Parathyroid adenoma (tissue), 2 donors: ENCODE measurements at regions not wholly inside any gene's neighbourhood (a gene's known extent, or its start where the extent isn't known, plus 50 kb on each side); places are given as distances from the start of the nearest gene placed in this dataset.

Source experiments
- H2AFZ ChIP-seq: fragments of 300-600 bp; sonication (generic); one replicate; pipeline ENCODE4 v1.7.0; 2017; ENCODE audit warnings: antibody characterized with exemption, mild to moderate bottlenecking
- H3K27ac ChIP-seq: fragments of 300-600 bp; sonication (generic); one replicate; pipeline ENCODE4 v1.7.0; 2017
- H3K27me3 ChIP-seq: fragments of 300-600 bp; sonication (generic); one replicate; pipeline ENCODE4 v1.7.0; 2017; ENCODE audit warnings: low read length; ENCODE audit not compliant: control insufficient read depth, insufficient read depth
- H3K36me3 ChIP-seq: fragments of 300-600 bp; sonication (generic); one replicate; pipeline ENCODE4 v1.7.0; 2017; ENCODE audit warnings: low read length; ENCODE audit not compliant: control insufficient read depth, insufficient read depth
- H3K4me1 ChIP-seq: fragments of 300-600 bp; sonication (generic); one replicate; pipeline ENCODE4 v1.7.0; 2017; ENCODE audit warnings: control low read depth
- H3K4me2 ChIP-seq: fragments of 300-600 bp; sonication (generic); one replicate; pipeline ENCODE4 v1.7.0; 2017; ENCODE audit warnings: low read length
- H3K4me3 ChIP-seq: fragments of 300-600 bp; sonication (generic); one replicate; pipeline ENCODE4 v1.7.0; 2017; ENCODE audit warnings: low read depth, low read length
- H3K79me2 ChIP-seq: fragments of 300-600 bp; sonication (generic); one replicate; pipeline ENCODE4 v1.7.0; 2017; ENCODE audit warnings: control low read depth
- H3K9ac ChIP-seq: fragments of 300-600 bp; sonication (generic); one replicate; pipeline ENCODE4 v1.7.0; 2017; ENCODE audit warnings: mild to moderate bottlenecking
- H3K9me3 ChIP-seq: fragments of 300-600 bp; sonication (generic); one replicate; pipeline ENCODE4 v1.7.0; 2017; ENCODE audit warnings: low read length; ENCODE audit not compliant: control insufficient read depth
- CTCF ChIP-seq: fragments of 300-600 bp; sonication (generic); IDR thresholded peaks from one replicate; pipeline ENCODE4 v1.7.0; 2017; ENCODE audit warnings: antibody characterized with exemption, mild to moderate bottlenecking
- donor health status: primary hyperparathyroidism.

GRCh38 chr4:96183611-96184010, 343.7 kb downstream of the PDHA2 start:
- no peaks in the 10 kb centered on the region for H3K4me1 ChIP-seq
- no peak overlapping the region for H3K4me2 ChIP-seq
- no peak overlapping the region for H3K4me3 ChIP-seq
- no peaks in the 10 kb centered on the region for H3K36me3 ChIP-seq
- H2AFZ ChIP-seq = no peak overlapping the region
- no peaks in the 10 kb centered on the region for H3K9me3 ChIP-seq
- H3K9ac ChIP-seq = no peak overlapping the region
- no peak overlapping the region for H3K27ac ChIP-seq
- no peaks in the 10 kb centered on the region for H3K79me2 ChIP-seq
- TF ChIP-seq CTCF = no peak
- no peaks in the 10 kb centered on the region for H3K27me3 ChIP-seq

GRCh38 chr4:96186593-96186992, 346.7 kb downstream of the PDHA2 start:
- no peaks in the 10 kb centered on the region for H3K4me1 ChIP-seq
- H3K9ac ChIP-seq = no peak overlapping the region
- H3K4me2 ChIP-seq = no peak overlapping the region
- no peaks in the 10 kb centered on the region for H3K79me2 ChIP-seq
- TF ChIP-seq CTCF = no peak
- no peaks in the 10 kb centered on the region for H3K27me3 ChIP-seq
- H3K4me3 ChIP-seq = no peak overlapping the region
- no peaks in the 10 kb centered on the region for H3K9me3 ChIP-seq
- no peaks in the 10 kb centered on the region for H3K36me3 ChIP-seq
- H2AFZ ChIP-seq = no peak overlapping the region
- no peak overlapping the region for H3K27ac ChIP-seq

GRCh38 chr4:96189761-96190160, 349.9 kb downstream of the PDHA2 start:
- H3K4me1 ChIP-seq = no peaks in the 10 kb centered on the region
- H3K4me3 ChIP-seq = no peak overlapping the region
- no peak overlapping the region for H3K27ac ChIP-seq
- no peak for TF ChIP-seq CTCF
- H3K9me3 ChIP-seq = no peaks in the 10 kb centered on the region
- H3K27me3 ChIP-seq = no peaks in the 10 kb centered on the region
- no peak overlapping the region for H2AFZ ChIP-seq
- no peaks in the 10 kb centered on the region for H3K79me2 ChIP-seq
- no peaks in the 10 kb centered on the region for H3K36me3 ChIP-seq
- no peak overlapping the region for H3K9ac ChIP-seq
- no peak overlapping the region for H3K4me2 ChIP-seq

- no peaks in the 10 kb centered on the region for H3K36me3 ChIP-seq
- no peak overlapping the region for H3K4me3 ChIP-seq
These were observed 353.2 kb downstream of the PDHA2 start for GRCh38 chr4:96193061-96193460.

More at GRCh38 chr4:96193061-96193460, 353.2 kb downstream of the PDHA2 start:
- H3K9ac ChIP-seq = no peak overlapping the region
- H3K9me3 ChIP-seq = no peaks in the 10 kb centered on the region
- no peaks in the 10 kb centered on the region for H3K4me1 ChIP-seq
- no peak for TF ChIP-seq CTCF
- H3K4me2 ChIP-seq = no peak overlapping the region
- H3K27ac ChIP-seq = no peak overlapping the region
- no peaks in the 10 kb centered on the region for H3K27me3 ChIP-seq
- H3K79me2 ChIP-seq = no peaks in the 10 kb centered on the region
- no peak overlapping the region for H2AFZ ChIP-seq
